GM23338 (cell line): ENCODE measurements at regions not wholly inside any gene's neighbourhood (a gene's known extent, or its start where the extent isn't known, plus 50 kb on each side); places are given as distances from the start of the nearest gene placed in this dataset.

Experiments
- ATAC-seq: fragments of 200-7000 bp; cut with Tn5 transposase; 3 replicates; pipeline ENCODE4 v1.9.1; 2020
- DNase-seq: peaks from one replicate; pipeline ENCODE4 v3.0.0-alpha.2; 2015; ENCODE audit warnings: low spot score
- H2AFZ ChIP-seq: fragments of 200-600 bp; sonication (generic); 2 replicates; pipeline ENCODE4 v1.8.0; 2016; ENCODE audit warnings: antibody characterized with exemption, mild to moderate bottlenecking, moderate library complexity
- H3F3A ChIP-seq: fragments of 200-600 bp; sonication (generic); replicated peaks from 2 replicates; pipeline ENCODE4 v1.8.0; 2017; ENCODE audit warnings: antibody characterized with exemption, mixed run types, low read depth
- H3K27ac ChIP-seq: fragments of 200-600 bp; sonication (generic); 2 replicates; pipeline ENCODE4 v1.6.1; 2016; ENCODE audit warnings: low read depth
- H3K27me3 ChIP-seq: fragments of 200-600 bp; sonication (generic); 2 replicates; pipeline ENCODE4 v1.8.0; 2016; ENCODE audit warnings: mild to moderate bottlenecking, mixed run types, moderate library complexity; ENCODE audit not compliant: insufficient read depth
- H3K36me3 ChIP-seq: fragments of 200-600 bp; sonication (generic); 2 replicates; pipeline ENCODE4 v1.8.0; 2016; ENCODE audit warnings: mild to moderate bottlenecking; ENCODE audit not compliant: insufficient read depth
- H3K4me1 ChIP-seq: fragments of 200-600 bp; sonication (generic); 2 replicates; pipeline ENCODE4 v1.8.0; 2016; ENCODE audit warnings: mild to moderate bottlenecking, moderate library complexity; ENCODE audit not compliant: insufficient read depth
- H3K4me2 ChIP-seq: fragments of 200-600 bp; sonication (generic); 2 replicates; pipeline ENCODE4 v1.7.1; 2017; ENCODE audit warnings: mixed run types
- H3K4me3 ChIP-seq: fragments of 200-600 bp; sonication (generic); 2 replicates; pipeline ENCODE4 v1.6.1; 2016; ENCODE audit warnings: mixed run types
- H3K79me2 ChIP-seq: fragments of 200-600 bp; sonication (generic); replicated peaks from 2 replicates; pipeline ENCODE4 v1.8.0; 2017; ENCODE audit warnings: mild to moderate bottlenecking; ENCODE audit not compliant: insufficient read depth
- H3K9me2 ChIP-seq: fragments of 200-600 bp; sonication (generic); 2 replicates; pipeline ENCODE4 v1.8.0; 2017; ENCODE audit not compliant: insufficient read depth
- H4K20me1 ChIP-seq: fragments of 200-600 bp; sonication (generic); replicated peaks from 2 replicates; pipeline ENCODE4 v1.8.0; 2017; ENCODE audit warnings: mild to moderate bottlenecking; ENCODE audit not compliant: insufficient read depth
- H3K27ac Mint-ChIP-seq: 2 replicates; pipeline ENCODE4 v1.8.0; 2020; ENCODE audit warnings: inconsistent platforms, mild to moderate bottlenecking, moderate library complexity, mixed read lengths
- H3K27me3 Mint-ChIP-seq: 3 replicates; pipeline ENCODE4 v1.8.0; 2022; ENCODE audit warnings: low read depth, mild to moderate bottlenecking, moderate library complexity, mixed read lengths, inconsistent platforms; ENCODE audit not compliant: insufficient read depth, poor library complexity
- H3K36me3 Mint-ChIP-seq: 3 replicates; pipeline ENCODE4 v1.8.0; 2021; ENCODE audit warnings: low read depth, mild to moderate bottlenecking, inconsistent platforms, moderate library complexity, mixed read lengths
- H3K4me1 Mint-ChIP-seq: 3 replicates; pipeline ENCODE4 v1.8.0; 2020; ENCODE audit warnings: mild to moderate bottlenecking, inconsistent platforms, mixed read lengths
- H3K4me3 Mint-ChIP-seq: 3 replicates; pipeline ENCODE4 v1.8.0; 2021; ENCODE audit warnings: moderate library complexity, mild to moderate bottlenecking, inconsistent platforms, mixed read lengths
- H3K9me3 Mint-ChIP-seq: 3 replicates; pipeline ENCODE4 v1.8.0; 2020; ENCODE audit warnings: moderate library complexity, mild to moderate bottlenecking, inconsistent platforms, mixed read lengths
- CREB1 ChIP-seq: fragments of 250-450 bp; sonication (Bioruptor Pico); IDR thresholded peaks from 2 replicates; pipeline ENCODE4 v1.5.0; 2020; ENCODE audit warnings: low read depth, mild to moderate bottlenecking, moderate library complexity
- CTCF ChIP-seq, 2 experiments: fragments of 200-600 bp in 1 of 2; sonication (generic) in 1 of 2; conservative IDR thresholded peaks; 2 replicates each; pipeline versions ENCODE4 v1.5.1 to v1.6.1; 2016 to 2017; ENCODE audit warnings: antibody characterized with exemption in 2 of 2, low read depth in 2 of 2, mild to moderate bottlenecking in 2 of 2, moderate library complexity in 1 of 2
- ETS1 ChIP-seq: IDR thresholded peaks from 2 replicates; pipeline ENCODE4 v1.6.1; 2016; ENCODE audit warnings: antibody characterized with exemption
- EZH2 ChIP-seq: fragments of 200-600 bp; sonication (generic); IDR thresholded peaks from one replicate; pipeline ENCODE4 v1.8.0; 2017; ENCODE audit warnings: antibody characterized with exemption, mild to moderate bottlenecking, low read depth; ENCODE audit not compliant: unreplicated experiment
- EZH2phosphoT487 ChIP-seq: fragments of 200-600 bp; sonication (generic); IDR thresholded peaks from one replicate; pipeline ENCODE4 v1.8.1; 2018; ENCODE audit warnings: antibody characterized with exemption; ENCODE audit not compliant: unreplicated experiment
- JUNB ChIP-seq: IDR thresholded peaks from one replicate; pipeline ENCODE4 v1.6.1; 2016; ENCODE audit warnings: antibody characterized with exemption; ENCODE audit not compliant: unreplicated experiment
- NANOG ChIP-seq: IDR thresholded peaks from 2 replicates; pipeline ENCODE4 v1.6.1; 2016; ENCODE audit warnings: antibody characterized with exemption, borderline replicate concordance
- POLR2AphosphoS5 ChIP-seq: IDR thresholded peaks from 2 replicates; pipeline ENCODE4 v1.6.1; 2016; ENCODE audit warnings: antibody characterized with exemption, low read depth
- REST ChIP-seq: IDR thresholded peaks from one replicate; pipeline ENCODE4 v1.6.1; 2018; ENCODE audit warnings: antibody characterized with exemption; ENCODE audit not compliant: unreplicated experiment
- STAT1 ChIP-seq: IDR thresholded peaks from one replicate; pipeline ENCODE4 v1.6.1; 2016; ENCODE audit warnings: antibody characterized with exemption; ENCODE audit not compliant: unreplicated experiment
- ZNF114 ChIP-seq: fragments of 250-450 bp; sonication (Bioruptor Pico); IDR thresholded peaks from 2 replicates; pipeline ENCODE4 v1.5.0; 2020; ENCODE audit warnings: mild to moderate bottlenecking, moderate library complexity
- ZNF331 ChIP-seq: fragments of 250-450 bp; sonication (Bioruptor Pico); IDR thresholded peaks from 2 replicates; pipeline ENCODE4 v1.5.0; 2020; ENCODE audit warnings: low read depth, mild to moderate bottlenecking, moderate library complexity
- ZNF462 ChIP-seq: fragments of 250-450 bp; sonication (Bioruptor Pico); IDR thresholded peaks from 2 replicates; pipeline ENCODE4 v1.5.0; 2020; ENCODE audit warnings: mild to moderate bottlenecking, moderate library complexity

- H3K27me3 ChIP-seq = peaks cover 7% of the 10 kb centered on the region; the same call in 1 of the 2 replicates
- no peaks in the 10 kb centered on the region for H3K27me3 Mint-ChIP-seq
- TF ChIP-seq CREB1 (CRISPR knock-in tag) (no peak), ETS1 (no peak), ZNF462 (CRISPR knock-in tag) (no peak), CTCF (conservative IDR thresholded peaks at IDR 0.05; ENCODE audit: low read depth in 2 of 2) (no peak), JUNB (no peak), ZNF114 (no peak), ZNF331 (CRISPR knock-in tag) (no peak), EZH2phosphoT487 (no peak), POLR2AphosphoS5 (no peak), NANOG (no peak), STAT1 (no peak), REST (no peak), EZH2 (no peak)
- no peak for DNase-seq
- H3K9me2 ChIP-seq = peaks cover 5% of the 10 kb centered on the region
- H3K4me1 ChIP-seq = peaks cover 31% of the 10 kb centered on the region
- no peak overlapping the region for H3K27ac Mint-ChIP-seq
- no peaks in the 10 kb centered on the region for H3K36me3 Mint-ChIP-seq
- no peak for ATAC-seq
- no peaks in the 10 kb centered on the region for H3K79me2 ChIP-seq
- H3K9me3 Mint-ChIP-seq = no peaks in the 10 kb centered on the region; the same call in 2 of the 3 replicates
- no peak overlapping the region for H3K4me3 ChIP-seq
- no peak overlapping the region for H3K4me3 Mint-ChIP-seq
- H3K4me1 Mint-ChIP-seq = peaks cover 24% of the 10 kb centered on the region
- H4K20me1 ChIP-seq = no peaks in the 10 kb centered on the region
- no peaks in the 10 kb centered on the region for H3K36me3 ChIP-seq
- no peak overlapping the region for H3K4me2 ChIP-seq
- no peak overlapping the region for H3K27ac ChIP-seq
- H3F3A ChIP-seq = no peaks in the 10 kb centered on the region
- H2AFZ ChIP-seq = no peak overlapping the region
Observed at GRCh38 chr18:26689226-26689879, 141.0 kb upstream of the KCTD1 start.
